ENCODE measurements at regions not wholly inside any gene's neighbourhood (a gene's known extent, or its start where the extent isn't known, plus 50 kb on each side); places are given as distances from the start of the nearest gene placed in this dataset.
"Not testable (repeated sequence)": the region's sequence is repeated elsewhere in the genome, so short reads cannot be mapped to it uniquely, and the experiment has no call there.

GRCh38 chr11:23764286-23764685, 732.6 kb upstream of the LUZP2 start:
- DNase-seq (ENCODE audit: low read depth) = no peak

GRCh38 chr11:23765682-23766252, 731.1 kb upstream of the LUZP2 start:
- peak; percentile 55 for DNase-seq (ENCODE audit: low read depth)

GRCh38 chr11:23767576-23767975, 729.3 kb upstream of the LUZP2 start:
- peak; percentile 44 for DNase-seq (ENCODE audit: low read depth)

GRCh38 chr11:23769214-23769613, 727.6 kb upstream of the LUZP2 start:
- no peak for DNase-seq (ENCODE audit: low read depth)

GRCh38 chr11:23772081-23772480, 724.8 kb upstream of the LUZP2 start:
- no peak for DNase-seq (ENCODE audit: low read depth)

GRCh38 chr11:23778971-23779370, 717.9 kb upstream of the LUZP2 start:
- DNase-seq (ENCODE audit: low read depth) = peak; percentile 39

GRCh38 chr11:23780231-23780630, 716.6 kb upstream of the LUZP2 start:
- DNase-seq (ENCODE audit: low read depth) = no peak

- no peak for DNase-seq (ENCODE audit: low read depth)
These were observed 714.9 kb upstream of the LUZP2 start for GRCh38 chr11:23781803-23782560.

- DNase-seq (ENCODE audit: low read depth) = not testable (repeated sequence)
These were observed 709.9 kb upstream of the LUZP2 start for GRCh38 chr11:23786974-23787373.

GRCh38 chr11:23789200-23789853, 707.5 kb upstream of the LUZP2 start:
- DNase-seq (ENCODE audit: low read depth) = no peak

GRCh38 chr11:23789938-23790371, 706.9 kb upstream of the LUZP2 start:
- DNase-seq (ENCODE audit: low read depth) = peak; percentile 58

- DNase-seq (ENCODE audit: low read depth) = no peak
These were observed 699.0 kb upstream of the LUZP2 start for GRCh38 chr11:23797624-23798419.

- DNase-seq (ENCODE audit: low read depth) = peak; percentile 62
These were observed 662.5 kb upstream of the LUZP2 start for GRCh38 chr11:23834306-23834705.

- DNase-seq (ENCODE audit: low read depth) = peak; percentile 25
These were observed 659.9 kb upstream of the LUZP2 start for GRCh38 chr11:23836981-23837380.

GRCh38 chr11:23840872-23841271, 656.0 kb upstream of the LUZP2 start:
- DNase-seq (ENCODE audit: low read depth) = no peak

GRCh38 chr11:23846902-23847422, 649.9 kb upstream of the LUZP2 start:
- no peak for DNase-seq (ENCODE audit: low read depth)

GRCh38 chr11:23851216-23851615, 645.6 kb upstream of the LUZP2 start:
- DNase-seq (ENCODE audit: low read depth) = no peak

GRCh38 chr11:23856654-23857053, 640.2 kb upstream of the LUZP2 start:
- peak; percentile 11 for DNase-seq (ENCODE audit: low read depth)

- DNase-seq (ENCODE audit: low read depth) = no peak
These were observed 637.8 kb upstream of the LUZP2 start for GRCh38 chr11:23859087-23859486.

- no peak for DNase-seq (ENCODE audit: low read depth)
These were observed 635.2 kb upstream of the LUZP2 start for GRCh38 chr11:23861615-23862014.

GRCh38 chr11:23865341-23865975, 631.4 kb upstream of the LUZP2 start:
- peak; percentile 84 for DNase-seq (ENCODE audit: low read depth)

- peak; percentile 15 for DNase-seq (ENCODE audit: low read depth)
These were observed 630.2 kb upstream of the LUZP2 start for GRCh38 chr11:23866641-23867040.

Measured in EH (cell line).